Endothelial cell of umbilical vein (primary cell): ENCODE measurements at regions not wholly inside any gene's neighbourhood (a gene's known extent, or its start where the extent isn't known, plus 50 kb on each side); places are given as distances from the start of the nearest gene placed in this dataset.

Experiments
- BruUV-seq: library from RNA; stranded (reverse); fragments of 400-500 nt; replicated peaks from 2 replicates; lab custom pipeline; 2021; lab: Mats Ljungman, UMichigan
- CTCF ChIA-PET: fragments of 300-600, 350-600 bp; sonication (Branson Sonifier 250); formaldehyde crosslinking; loops from one replicate; lab custom pipeline; 2021; ENCODE audit warnings: antibody characterized with exemption, inconsistent platforms; lab: Charles Lee
- POLR2A ChIA-PET: fragments of 300-600, 350-600 bp; sonication (Branson Sonifier 250); formaldehyde crosslinking; loops from one replicate; lab custom pipeline; 2021; ENCODE audit warnings: antibody characterized with exemption, inconsistent platforms; lab: Charles Lee
- DNase-seq: peaks from one replicate; pipeline ENCODE4 v3.0.0-alpha.2; 2011; ENCODE audit warnings: low read depth, low spot score
- FAIRE-seq: peaks from 2 replicates; lab custom pipeline; 2011; peaks lifted over from hg19 to GRCh38; lab: Jason Lieb, UNC
- H2AFZ ChIP-seq: 2 replicates; pipeline ENCODE4 v1.6.0; 2012; ENCODE audit warnings: low read depth, low read length, control low read depth, inconsistent platforms
- H3K27ac ChIP-seq: 2 replicates; pipeline ENCODE4 v1.5.1; 2011; ENCODE audit warnings: low read depth, mild to moderate bottlenecking, control low read depth, low read length, moderate library complexity; ENCODE audit not compliant: insufficient read depth
- H3K27me3 ChIP-seq, 2 experiments: 2 replicates each; pipeline versions ENCODE4 v1.6.0 to v1.6.1; 2011; ENCODE audit warnings: low read length in 2 of 2, mixed read lengths in 1 of 2; ENCODE audit not compliant: control insufficient read depth in 2 of 2, insufficient read depth in 2 of 2
- H3K36me3 ChIP-seq, 2 experiments: 2 replicates in 1 of 2; 3 replicates in 1 of 2; pipeline ENCODE4 v1.5.1; 2011; ENCODE audit warnings: low read length in 2 of 2, mild to moderate bottlenecking in 1 of 2, moderate library complexity in 1 of 2; ENCODE audit not compliant: control insufficient read depth in 2 of 2, insufficient read depth in 2 of 2; ENCODE audit errors: extremely low read depth in 1 of 2
- H3K4me1 ChIP-seq: 3 replicates; pipeline ENCODE4 v1.5.1; 2011; ENCODE audit warnings: mild to moderate bottlenecking, low read length; ENCODE audit not compliant: control insufficient read depth, insufficient read depth; ENCODE audit errors: extremely low read depth
- H3K4me2 ChIP-seq: 2 replicates; pipeline ENCODE4 v1.6.1; 2011; ENCODE audit warnings: low read length, control low read depth, mixed read lengths; ENCODE audit not compliant: insufficient read depth
- H3K4me3 ChIP-seq, 3 experiments: fragments of 200-600 bp in 1 of 3; sonication (generic), shearing (Covaris generic) in 1 of 3; replicated peaks in 1 of 3; 2 replicates each; pipeline ENCODE4 v1.5.1; 2011 to 2016; ENCODE audit warnings: control low read depth in 3 of 3, low read length in 3 of 3, mild to moderate bottlenecking in 2 of 3, inconsistent platforms in 1 of 3, low read depth in 1 of 3, moderate library complexity in 1 of 3; ENCODE audit not compliant: insufficient read depth in 1 of 3
- H3K79me2 ChIP-seq: 2 replicates; pipeline ENCODE4 v1.6.0; 2012; ENCODE audit warnings: low read length, inconsistent platforms; ENCODE audit not compliant: control insufficient read depth, insufficient read depth
- H3K9ac ChIP-seq: replicated peaks from 2 replicates; pipeline ENCODE3; 2011; ENCODE audit warnings: low read length, control low read depth; ENCODE audit not compliant: insufficient read depth; ENCODE audit errors: extremely low read depth
- H3K9me1 ChIP-seq: replicated peaks from 3 replicates; pipeline ENCODE4 v1.6.0; 2011; ENCODE audit warnings: mild to moderate bottlenecking, low read length; ENCODE audit not compliant: control insufficient read depth, insufficient read depth; ENCODE audit errors: extremely low read depth
- H3K9me3 ChIP-seq: replicated peaks from 2 replicates; pipeline ENCODE4 v1.5.1; 2012; ENCODE audit warnings: low read length, inconsistent platforms; ENCODE audit not compliant: control insufficient read depth, insufficient read depth
- H4K20me1 ChIP-seq: replicated peaks from 2 replicates; pipeline ENCODE3; 2011; ENCODE audit warnings: mild to moderate bottlenecking, low read length; ENCODE audit not compliant: control insufficient read depth, insufficient read depth; ENCODE audit errors: extremely low read depth
- CTCF ChIP-seq, 2 donors: IDR thresholded peaks; 1 replicate in 1 of 2; 2 replicates in 1 of 2; pipeline ENCODE4 v1.5.1; 2011; ENCODE audit warnings: low read length in 2 of 2, mild to moderate bottlenecking in 2 of 2, moderate library complexity in 2 of 2, control low read depth in 1 of 2, inconsistent platforms in 1 of 2, low read depth in 1 of 2; ENCODE audit not compliant: insufficient read depth in 1 of 2; ENCODE audit errors: extremely low read depth in 1 of 2
- EZH2 ChIP-seq: IDR thresholded peaks from 2 replicates; pipeline ENCODE4 v1.6.1; 2012; ENCODE audit warnings: borderline replicate concordance, low read depth, mild to moderate bottlenecking, moderate library complexity, low read length, inconsistent platforms; ENCODE audit not compliant: severe bottlenecking
- FOS ChIP-seq: IDR thresholded peaks from 2 replicates; pipeline ENCODE4 v1.6.1; 2011; ENCODE audit warnings: mild to moderate bottlenecking, low read length, moderate library complexity, borderline replicate concordance; ENCODE audit not compliant: insufficient read depth
- GATA2 ChIP-seq: IDR thresholded peaks from 2 replicates; pipeline ENCODE4 v1.7.0; 2011; ENCODE audit warnings: low read depth, mild to moderate bottlenecking, moderate library complexity, mixed read lengths, low read length; ENCODE audit not compliant: insufficient read length, insufficient read depth
- JUN ChIP-seq: IDR thresholded peaks from 2 replicates; pipeline ENCODE4 v1.6.1; 2011; ENCODE audit warnings: borderline replicate concordance, low read depth; ENCODE audit not compliant: insufficient read length, insufficient read depth
- MAX ChIP-seq: IDR thresholded peaks from 2 replicates; pipeline ENCODE4 v1.6.1; 2011; ENCODE audit not compliant: insufficient read depth, insufficient read length
- POLR2A ChIP-seq: IDR thresholded peaks from 2 replicates; pipeline ENCODE4 v1.6.1; 2012; ENCODE audit warnings: low read depth, mild to moderate bottlenecking, control low read depth, low read length
- POLR2AphosphoS5 ChIP-seq: IDR thresholded peaks from 2 replicates; pipeline ENCODE4 v1.6.1; 2012; ENCODE audit warnings: low read depth, mild to moderate bottlenecking, control low read depth, low read length, moderate library complexity; ENCODE audit not compliant: insufficient read depth
- dilution Hi-C: fragments of 300-500 bp; cut with MboI; formaldehyde crosslinking; loops from one replicate; pipeline ENCODE4 v1.15.0; 2019; ENCODE audit warnings: low sequenced_read_pairs; ENCODE audit not compliant: extremely low pct_ligation_motif_present
- intact Hi-C: fragments of 100-400 bp; cut with micrococcal nuclease; formaldehyde crosslinking; loops from one replicate; pipeline ENCODE4 v1.10.0; 2022

- no TSS peak for BruUV-seq
- Histone ChIP-seq H3K4me1 (no peaks in the 10 kb centered on the region), H3K4me3 (no peak overlapping the region), H3K9me3 (peaks cover 2% of the 10 kb centered on the region), H3K4me2 (no peak overlapping the region), H3K36me3 (no peaks in the 10 kb centered on the region), H2AFZ (no peak overlapping the region), H3K79me2 (no peaks in the 10 kb centered on the region), H4K20me1 (no peaks in the 10 kb centered on the region), H3K9me1 (no peaks in the 10 kb centered on the region), H3K27me3 (no peaks in the 10 kb centered on the region), H3K9ac (no peak overlapping the region), H3K27ac (no peak overlapping the region)
- no peak for FAIRE-seq
- POLR2A ChIA-PET, result no interaction called here
- TF ChIP-seq POLR2A (no peak), GATA2 (no peak), POLR2AphosphoS5 (no peak), CTCF (IDR thresholded peaks at IDR 0.05; ENCODE audit: extremely low read depth in 1 of 2, insufficient read depth in 1 of 2, low read depth in 1 of 2, low read length in 2 of 2) (no peak), FOS (no peak), MAX (no peak)
- intact Hi-C loops (no loop called here), dilution Hi-C loops (no loop called here)
- CTCF ChIA-PET, result no interaction called here
- no peak for DNase-seq
These were observed 461.0 kb downstream of the IPMK start for GRCh38 chr10:57806675-57807074.

- H3K79me2 ChIP-seq, result no peaks in the 10 kb centered on the region
- H3K9me3 ChIP-seq, result no peaks in the 10 kb centered on the region
- ChIA-PET CTCF (no interaction called here), POLR2A (no interaction called here)
- DNase-seq, result no peak
- no peaks in the 10 kb centered on the region for H3K4me1 ChIP-seq
- H3K27me3 ChIP-seq, result no peaks in the 10 kb centered on the region
- no peaks in the 10 kb centered on the region for H3K36me3 ChIP-seq
- dilution Hi-C loops, result no loop called here
- H4K20me1 ChIP-seq, result no peaks in the 10 kb centered on the region
- no peak overlapping the region for H3K27ac ChIP-seq
- intact Hi-C loops, result no loop called here
- H3K4me2 ChIP-seq, result no peak overlapping the region
- no peak for FAIRE-seq
- H3K4me3 ChIP-seq, result no peak overlapping the region
- H3K9ac ChIP-seq, result no peak overlapping the region
- H3K9me1 ChIP-seq, result no peaks in the 10 kb centered on the region
- H2AFZ ChIP-seq, result no peak overlapping the region
- no peak for TF ChIP-seq EZH2
- no peak for TF ChIP-seq JUN
- no peak for TF ChIP-seq CTCF (IDR thresholded peaks at IDR 0.05; ENCODE audit: extremely low read depth in 1 of 2, insufficient read depth in 1 of 2, low read depth in 1 of 2, low read length in 2 of 2)
- no TSS peak for BruUV-seq
These were observed 468.1 kb downstream of the IPMK start for GRCh38 chr10:57799625-57800024.
